GM20000 (cell line): ENCODE measurements at regions not wholly inside any gene's neighbourhood (a gene's known extent, or its start where the extent isn't known, plus 50 kb on each side); places are given as distances from the start of the nearest gene placed in this dataset.

Experiments used
- DNase-seq: peaks from one replicate; pipeline ENCODE4 v3.0.0; 2012; ENCODE audit warnings: low spot score
- TF ChIP-seq, protein P1 (sequence below): IDR thresholded peaks from 2 replicates; pipeline ENCODE4 v1.5.1; 2012; ENCODE audit warnings: mild to moderate bottlenecking, control low read depth; ENCODE audit errors: extremely low read depth, missing control alignments

DNA sequence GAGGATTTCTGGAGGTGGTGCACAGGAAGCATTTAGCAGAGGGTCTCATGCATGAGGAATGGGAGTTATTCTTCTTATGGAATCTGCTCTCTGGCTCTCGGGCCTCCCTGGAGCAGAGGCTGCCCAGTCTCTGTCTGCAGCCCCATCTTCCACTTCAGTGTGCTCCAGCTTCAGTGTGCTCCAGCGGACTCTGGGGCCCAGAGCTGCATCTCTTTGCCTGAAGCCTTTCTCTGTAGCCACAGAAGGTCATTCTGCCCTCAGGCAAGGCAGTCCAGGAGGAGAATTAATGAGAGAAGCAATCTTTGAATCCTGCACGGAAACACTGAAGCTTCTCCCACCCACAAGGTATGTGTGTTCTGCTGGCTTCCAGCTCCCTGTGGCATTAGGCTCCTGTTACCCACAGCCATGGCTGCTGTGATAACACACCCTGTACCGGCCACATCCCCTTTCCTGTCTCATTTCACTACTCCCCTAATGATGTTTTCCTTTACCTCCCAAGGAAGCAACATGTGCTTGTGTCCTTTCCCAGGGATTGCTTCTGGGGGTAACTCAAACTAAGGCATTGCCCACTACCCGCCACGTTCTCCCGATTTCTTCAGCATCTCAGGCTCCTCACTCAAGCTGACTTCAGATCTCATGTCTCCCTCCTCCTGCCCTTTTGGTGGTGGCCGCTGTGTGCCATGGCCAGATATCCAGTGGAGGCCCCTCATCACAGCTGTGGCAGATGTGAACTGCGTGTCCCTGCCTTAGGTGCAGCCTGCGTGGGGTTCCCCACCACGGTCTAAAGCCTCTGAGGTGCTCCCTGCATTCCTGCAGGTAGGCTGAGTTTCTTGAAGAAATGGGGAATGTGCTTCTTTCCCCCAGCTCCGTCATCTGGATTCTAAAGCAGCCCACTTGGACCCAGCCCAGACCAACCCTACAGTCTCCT, 181.2 kb upstream of the GALNT2 start:
- TF ChIP-seq, protein P1, sequence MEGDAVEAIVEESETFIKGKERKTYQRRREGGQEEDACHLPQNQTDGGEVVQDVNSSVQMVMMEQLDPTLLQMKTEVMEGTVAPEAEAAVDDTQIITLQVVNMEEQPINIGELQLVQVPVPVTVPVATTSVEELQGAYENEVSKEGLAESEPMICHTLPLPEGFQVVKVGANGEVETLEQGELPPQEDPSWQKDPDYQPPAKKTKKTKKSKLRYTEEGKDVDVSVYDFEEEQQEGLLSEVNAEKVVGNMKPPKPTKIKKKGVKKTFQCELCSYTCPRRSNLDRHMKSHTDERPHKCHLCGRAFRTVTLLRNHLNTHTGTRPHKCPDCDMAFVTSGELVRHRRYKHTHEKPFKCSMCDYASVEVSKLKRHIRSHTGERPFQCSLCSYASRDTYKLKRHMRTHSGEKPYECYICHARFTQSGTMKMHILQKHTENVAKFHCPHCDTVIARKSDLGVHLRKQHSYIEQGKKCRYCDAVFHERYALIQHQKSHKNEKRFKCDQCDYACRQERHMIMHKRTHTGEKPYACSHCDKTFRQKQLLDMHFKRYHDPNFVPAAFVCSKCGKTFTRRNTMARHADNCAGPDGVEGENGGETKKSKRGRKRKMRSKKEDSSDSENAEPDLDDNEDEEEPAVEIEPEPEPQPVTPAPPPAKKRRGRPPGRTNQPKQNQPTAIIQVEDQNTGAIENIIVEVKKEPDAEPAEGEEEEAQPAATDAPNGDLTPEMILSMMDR: no peak
- DNase-seq: no peak

- TF ChIP-seq, protein P1: no peak
- no peak for DNase-seq
Observed at GRCh38 chr1:229886636-229887035, 180.4 kb upstream of the GALNT2 start.

DNA sequence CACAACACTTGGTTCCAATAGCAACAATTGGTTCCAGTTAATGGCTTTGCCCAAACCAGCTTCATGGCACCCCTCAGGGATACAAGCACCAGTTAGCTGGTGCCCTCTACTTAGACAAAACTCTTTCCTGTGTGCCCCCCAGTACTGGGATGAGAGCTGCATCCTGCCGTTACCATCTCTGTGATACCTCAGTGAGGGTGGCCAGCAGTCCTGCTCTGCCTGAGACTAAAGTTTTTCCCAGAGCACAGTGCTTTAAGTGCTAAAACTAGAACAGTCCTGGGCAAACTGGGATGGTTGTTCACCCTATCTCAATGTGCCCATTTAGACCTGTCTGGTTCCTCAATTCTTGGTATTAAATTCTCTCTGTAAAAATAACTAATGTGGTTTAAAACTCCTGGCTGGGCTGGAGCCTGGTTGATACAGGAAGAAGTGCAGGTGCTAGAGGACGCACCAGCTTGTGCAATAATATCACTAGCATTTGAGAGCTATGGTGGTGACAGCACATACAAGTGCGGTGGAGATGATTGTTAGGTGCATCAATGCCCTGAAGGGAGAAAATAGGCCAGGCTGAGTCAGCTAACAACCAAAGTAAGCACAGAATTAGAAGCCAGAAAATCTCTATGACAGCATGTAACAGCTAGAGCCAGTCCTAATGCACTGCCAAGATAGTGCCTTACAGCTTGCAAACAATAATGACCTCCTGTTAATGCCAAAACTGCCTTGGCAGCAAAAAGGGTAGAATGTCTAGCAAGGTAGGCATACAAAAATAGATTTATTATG, 179.8 kb upstream of the GALNT2 start:
- TF ChIP-seq, protein P1: no peak
- no peak for DNase-seq

DNA sequence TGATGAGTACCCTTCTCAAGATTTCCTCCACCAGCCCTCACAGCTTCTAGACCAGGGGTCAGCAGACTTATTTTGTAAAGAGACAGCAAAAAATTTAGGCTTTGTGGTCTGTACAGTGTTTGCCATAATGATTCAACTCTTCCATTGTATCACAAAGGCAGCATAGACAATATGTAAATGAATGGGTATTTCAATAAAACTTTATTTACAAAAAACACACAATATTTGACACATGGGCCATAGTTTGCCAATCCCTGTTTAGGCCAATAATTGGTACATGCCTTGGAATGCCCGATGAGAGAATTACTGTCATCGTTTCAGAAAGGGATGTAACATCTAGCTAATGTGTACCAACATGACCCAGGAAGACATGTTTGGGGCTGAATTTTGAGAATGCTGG, 178.9 kb upstream of the GALNT2 start:
- no peak for DNase-seq
- TF ChIP-seq, protein P1: no peak

GRCh38 chr1:229888561-229889001, 178.5 kb upstream of the GALNT2 start:
- DNase-seq: no peak
- TF ChIP-seq, protein P1: no peak

- TF ChIP-seq, protein P1: no peak
- no peak for DNase-seq
Observed at GRCh38 chr1:229889031-229889517, 178.0 kb upstream of the GALNT2 start.

GRCh38 chr1:229891227-229891626, 175.8 kb upstream of the GALNT2 start:
- DNase-seq: no peak

More at GRCh38 chr1:229891227-229891626, 175.8 kb upstream of the GALNT2 start:
- TF ChIP-seq, protein P1: no peak
